ENCODE measurements at regions not wholly inside any gene's neighbourhood (a gene's known extent, or its start where the extent isn't known, plus 50 kb on each side); places are given as distances from the start of the nearest gene placed in this dataset.

GRCh38 chr6:81896525-81897503 lies 144.3 kb upstream of the TENT5A start:
- no peak for DNase-seq (ENCODE audit: low spot score)
- in situ Hi-C loops (cut with MboI; ENCODE audit: low pct_unique_long_range_greater_than_20kb, low sequenced_read_pairs, unreplicated experiment): no loop called here
- TF ChIP-seq, protein P1, sequence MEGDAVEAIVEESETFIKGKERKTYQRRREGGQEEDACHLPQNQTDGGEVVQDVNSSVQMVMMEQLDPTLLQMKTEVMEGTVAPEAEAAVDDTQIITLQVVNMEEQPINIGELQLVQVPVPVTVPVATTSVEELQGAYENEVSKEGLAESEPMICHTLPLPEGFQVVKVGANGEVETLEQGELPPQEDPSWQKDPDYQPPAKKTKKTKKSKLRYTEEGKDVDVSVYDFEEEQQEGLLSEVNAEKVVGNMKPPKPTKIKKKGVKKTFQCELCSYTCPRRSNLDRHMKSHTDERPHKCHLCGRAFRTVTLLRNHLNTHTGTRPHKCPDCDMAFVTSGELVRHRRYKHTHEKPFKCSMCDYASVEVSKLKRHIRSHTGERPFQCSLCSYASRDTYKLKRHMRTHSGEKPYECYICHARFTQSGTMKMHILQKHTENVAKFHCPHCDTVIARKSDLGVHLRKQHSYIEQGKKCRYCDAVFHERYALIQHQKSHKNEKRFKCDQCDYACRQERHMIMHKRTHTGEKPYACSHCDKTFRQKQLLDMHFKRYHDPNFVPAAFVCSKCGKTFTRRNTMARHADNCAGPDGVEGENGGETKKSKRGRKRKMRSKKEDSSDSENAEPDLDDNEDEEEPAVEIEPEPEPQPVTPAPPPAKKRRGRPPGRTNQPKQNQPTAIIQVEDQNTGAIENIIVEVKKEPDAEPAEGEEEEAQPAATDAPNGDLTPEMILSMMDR (IDR thresholded peaks at IDR 0.05; ENCODE audit: extremely low read depth, insufficient read depth, missing control alignments): no peak

GRCh38 chr6:81895511-81896185 lies 143.2 kb upstream of the TENT5A start:
- DNase-seq (ENCODE audit: low spot score): no peak
- in situ Hi-C loops (cut with MboI; ENCODE audit: low pct_unique_long_range_greater_than_20kb, low sequenced_read_pairs, unreplicated experiment): no loop called here
- TF ChIP-seq, protein P1 (IDR thresholded peaks at IDR 0.05; ENCODE audit: extremely low read depth, insufficient read depth, missing control alignments): no peak

DNA sequence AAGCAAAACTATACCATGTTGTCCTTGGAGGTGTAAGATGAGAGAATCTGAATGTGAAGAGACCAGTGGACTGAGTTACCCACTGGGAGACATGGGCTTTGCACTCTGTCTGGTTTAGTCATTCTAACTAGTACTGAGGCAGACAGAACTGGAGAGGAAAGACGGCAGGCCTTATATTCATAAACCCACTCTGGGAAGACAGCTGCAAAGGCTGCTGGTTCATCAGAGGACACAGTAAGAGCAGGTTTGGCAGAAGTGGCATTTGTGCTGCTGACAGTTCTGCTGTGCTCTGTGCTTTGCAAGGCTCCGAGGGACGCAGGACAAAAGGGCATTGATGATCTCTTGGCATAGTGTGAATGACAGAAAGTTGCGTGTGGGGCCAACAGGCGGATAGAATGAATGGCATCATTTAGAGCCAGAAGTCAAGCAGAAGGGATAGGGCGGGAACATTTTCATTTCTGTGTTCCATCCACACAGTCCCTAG lies 142.3 kb upstream of the TENT5A start:
- TF ChIP-seq, protein P1 (IDR thresholded peaks at IDR 0.05; ENCODE audit: extremely low read depth, insufficient read depth, missing control alignments): no peak
- in situ Hi-C loops (cut with MboI; ENCODE audit: low pct_unique_long_range_greater_than_20kb, low sequenced_read_pairs, unreplicated experiment): no loop called here
- no peak for DNase-seq (ENCODE audit: low spot score)

DNA sequence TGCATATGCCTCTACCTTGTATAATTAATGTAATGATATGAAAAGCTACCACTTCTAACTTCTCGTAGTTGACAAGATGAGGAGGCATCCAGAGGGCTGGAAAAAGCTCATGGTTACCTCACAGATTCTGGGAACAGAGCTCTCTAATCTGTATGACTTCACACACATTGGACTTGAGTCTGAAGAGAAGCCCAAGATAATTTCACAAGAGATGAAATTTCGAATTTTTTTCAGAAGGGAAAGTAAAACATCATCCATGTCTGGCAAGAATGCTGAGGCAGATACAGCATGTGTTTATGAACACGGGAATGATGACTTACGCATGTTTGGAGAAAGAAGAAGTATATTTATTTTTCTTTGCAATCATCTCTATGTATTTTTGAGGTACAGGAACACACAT lies 141.8 kb upstream of the TENT5A start:
- TF ChIP-seq, protein P1 (IDR thresholded peaks at IDR 0.05; ENCODE audit: extremely low read depth, insufficient read depth, missing control alignments): no peak
- DNase-seq (ENCODE audit: low spot score): no peak
- in situ Hi-C loops (cut with MboI; ENCODE audit: low pct_unique_long_range_greater_than_20kb, low sequenced_read_pairs, unreplicated experiment): no loop called here

GRCh38 chr6:81892891-81893290 lies 140.4 kb upstream of the TENT5A start:
- no peak for DNase-seq (ENCODE audit: low spot score)
- in situ Hi-C loops (cut with MboI; ENCODE audit: low pct_unique_long_range_greater_than_20kb, low sequenced_read_pairs, unreplicated experiment): no loop called here
- TF ChIP-seq, protein P1 (IDR thresholded peaks at IDR 0.05; ENCODE audit: extremely low read depth, insufficient read depth, missing control alignments): no peak

- in situ Hi-C loops (cut with MboI; ENCODE audit: low pct_unique_long_range_greater_than_20kb, low sequenced_read_pairs, unreplicated experiment): no loop called here
- DNase-seq (ENCODE audit: low spot score): no peak
- TF ChIP-seq, protein P1 (IDR thresholded peaks at IDR 0.05; ENCODE audit: extremely low read depth, insufficient read depth, missing control alignments): no peak
Measured at GRCh38 chr6:81891874-81892273, 139.4 kb upstream of the TENT5A start.
